ENCODE measurements at regions not wholly inside any gene's neighbourhood (a gene's known extent, or its start where the extent isn't known, plus 50 kb on each side); places are given as distances from the start of the nearest gene placed in this dataset.

DNA sequence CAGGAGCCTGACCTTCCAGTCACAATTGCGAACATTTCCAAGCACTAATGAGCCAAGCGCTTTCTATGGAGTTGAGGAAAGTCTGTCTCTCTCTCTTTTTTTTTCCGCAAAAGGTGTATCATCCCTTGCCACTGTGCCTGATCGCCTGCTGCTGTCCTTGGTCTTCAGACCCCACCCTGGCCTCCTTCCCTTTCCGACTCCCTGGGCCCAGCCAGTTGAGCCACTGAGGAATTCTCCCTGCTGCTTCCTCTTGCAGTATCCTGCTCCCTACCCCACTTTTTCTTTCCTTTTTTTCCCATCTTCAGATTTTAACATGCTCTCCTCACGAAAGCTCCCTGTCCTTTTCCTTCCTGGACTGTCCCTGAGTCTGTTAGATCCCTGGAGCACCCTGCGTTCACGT, 396.5 kb upstream of the C2CD4B start:
- no peaks in the 10 kb centered on the region for H3K27me3 Mint-ChIP-seq (ENCODE audit: insufficient read depth)
- peaks cover 45% of the 10 kb centered on the region for H3K4me1 ChIP-seq (ENCODE audit: control insufficient read depth, insufficient read depth, low read length)

DNA sequence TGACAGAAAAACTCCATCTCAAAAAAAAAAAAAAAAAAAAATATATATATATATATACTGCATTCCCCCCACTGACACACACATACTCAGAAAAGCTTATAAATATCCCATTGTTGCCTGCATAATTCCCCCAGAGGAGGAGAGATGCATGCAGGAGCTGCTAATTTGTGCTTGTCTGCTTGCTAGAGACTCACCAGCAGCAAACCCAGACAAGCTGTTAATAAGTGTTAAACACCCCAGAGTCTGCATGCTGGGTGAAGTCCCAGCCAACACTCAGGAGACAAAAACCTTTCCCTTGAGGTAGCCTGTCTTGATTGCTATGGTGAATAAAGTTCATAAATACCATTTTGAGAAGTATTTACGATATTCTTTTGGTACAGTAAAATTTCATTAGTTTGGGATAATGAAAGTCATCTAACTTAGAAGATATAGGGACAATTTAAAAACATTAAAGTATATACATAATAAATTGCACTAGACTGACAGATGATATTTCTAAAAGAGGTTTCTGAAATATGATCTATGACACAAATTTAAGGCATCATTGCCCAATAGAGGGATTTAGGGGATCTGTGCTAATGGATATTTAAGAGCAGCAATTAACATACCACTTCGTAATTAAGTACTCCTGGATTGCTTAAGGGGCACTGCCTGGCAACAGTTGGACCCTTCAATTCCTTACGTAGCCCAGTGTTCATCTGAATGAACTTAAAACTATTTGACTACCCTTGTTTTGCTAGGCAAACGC, 400.0 kb upstream of the C2CD4B start:
- Histone ChIP-seq H3K4me3 (ENCODE audit: low read length) (no peak overlapping the region), H3K27me3 (ENCODE audit: control insufficient read depth, insufficient read depth, low read length, poor library complexity, severe bottlenecking) (no peaks in the 10 kb centered on the region), H3K36me3 (ENCODE audit: control insufficient read depth, insufficient read depth, low read length) (peaks cover 7% of the 10 kb centered on the region), H3K4me1 (ENCODE audit: control insufficient read depth, insufficient read depth, low read length) (peaks cover 26% of the 10 kb centered on the region), H3K27ac (ENCODE audit: low read depth, low read length) (no peak overlapping the region), H3K9me3 (ENCODE audit: control insufficient read depth, low read length) (no peaks in the 10 kb centered on the region), H3K9ac (ENCODE audit: extremely low read depth, low read length, poor library complexity, severe bottlenecking) (no peak overlapping the region)
- Mint-ChIP-seq H3K4me1 (peaks cover 68% of the 10 kb centered on the region), H3K27ac (no peak overlapping the region), H3K36me3 (ENCODE audit: low read depth) (peaks cover 11% of the 10 kb centered on the region), H3K9me3 (no peaks in the 10 kb centered on the region), H3K4me3 (peak overlapping the region; percentile 11), H3K27me3 (ENCODE audit: insufficient read depth) (no peaks in the 10 kb centered on the region)
- DNase-seq = no peak
- no peak for TF ChIP-seq CTCF (conservative IDR thresholded peaks at IDR 0.05)
- WGBS, 2 experiments (ENCODE audit: insufficient coverage in 1 of 2, insufficient read length in 1 of 2) = 85 to 90% methylated on average over 4 of the region's 4 CpGs

More for the DNA sequence above, 396.5 kb upstream of the C2CD4B start:
- Mint-ChIP-seq H3K9me3 (no peaks in the 10 kb centered on the region), H3K4me1 (peaks cover 73% of the 10 kb centered on the region), H3K4me3 (peak overlapping the region; percentile 15), H3K36me3 (ENCODE audit: low read depth) (peaks cover 12% of the 10 kb centered on the region), H3K27ac (peak overlapping the region; percentile 24)
- WGBS, 2 experiments (ENCODE audit: insufficient coverage in 1 of 2, insufficient read length in 1 of 2) = 89% methylated on average over 8 of the region's 8 CpGs
- no peak overlapping the region for H3K9ac ChIP-seq (ENCODE audit: extremely low read depth, low read length, poor library complexity, severe bottlenecking)
- no peak for TF ChIP-seq CTCF (conservative IDR thresholded peaks at IDR 0.05)
- no peak for DNase-seq
- H3K9me3 ChIP-seq (ENCODE audit: control insufficient read depth, low read length) = no peaks in the 10 kb centered on the region
- no peaks in the 10 kb centered on the region for H3K27me3 ChIP-seq (ENCODE audit: control insufficient read depth, insufficient read depth, low read length, poor library complexity, severe bottlenecking)
- no peak overlapping the region for H3K4me3 ChIP-seq (ENCODE audit: low read length)
- no peaks in the 10 kb centered on the region for H3K36me3 ChIP-seq (ENCODE audit: control insufficient read depth, insufficient read depth, low read length)
- H3K27ac ChIP-seq (ENCODE audit: low read depth, low read length) = no peak overlapping the region

GRCh38 chr15:62565634-62566026, 400.5 kb upstream of the C2CD4B start:
- WGBS, 2 experiments (ENCODE audit: insufficient coverage in 1 of 2, insufficient read length in 1 of 2) = 92 to 100% methylated on average over 2 to 3 of the region's 3 CpGs
- Mint-ChIP-seq H3K9me3 (no peaks in the 10 kb centered on the region), H3K36me3 (ENCODE audit: low read depth) (peaks cover 11% of the 10 kb centered on the region), H3K4me3 (no peak overlapping the region), H3K27ac (peak overlapping the region; percentile 70), H3K27me3 (ENCODE audit: insufficient read depth) (no peaks in the 10 kb centered on the region), H3K4me1 (peaks cover 70% of the 10 kb centered on the region)
- no peak for DNase-seq
- Histone ChIP-seq H3K36me3 (ENCODE audit: control insufficient read depth, insufficient read depth, low read length) (peaks cover 7% of the 10 kb centered on the region), H3K27ac (ENCODE audit: low read depth, low read length) (no peak overlapping the region), H3K4me3 (ENCODE audit: low read length) (no peak overlapping the region), H3K4me1 (ENCODE audit: control insufficient read depth, insufficient read depth, low read length) (peaks cover 22% of the 10 kb centered on the region), H3K27me3 (ENCODE audit: control insufficient read depth, insufficient read depth, low read length, poor library complexity, severe bottlenecking) (no peaks in the 10 kb centered on the region), H3K9ac (ENCODE audit: extremely low read depth, low read length, poor library complexity, severe bottlenecking) (no peak overlapping the region), H3K9me3 (ENCODE audit: control insufficient read depth, low read length) (no peaks in the 10 kb centered on the region)
- no peak for TF ChIP-seq CTCF (conservative IDR thresholded peaks at IDR 0.05)

Data from endodermal cell (in vitro differentiated cells).